ENCODE measurements at regions not wholly inside any gene's neighbourhood (a gene's known extent, or its start where the extent isn't known, plus 50 kb on each side); places are given as distances from the start of the nearest gene placed in this dataset.

DNA sequence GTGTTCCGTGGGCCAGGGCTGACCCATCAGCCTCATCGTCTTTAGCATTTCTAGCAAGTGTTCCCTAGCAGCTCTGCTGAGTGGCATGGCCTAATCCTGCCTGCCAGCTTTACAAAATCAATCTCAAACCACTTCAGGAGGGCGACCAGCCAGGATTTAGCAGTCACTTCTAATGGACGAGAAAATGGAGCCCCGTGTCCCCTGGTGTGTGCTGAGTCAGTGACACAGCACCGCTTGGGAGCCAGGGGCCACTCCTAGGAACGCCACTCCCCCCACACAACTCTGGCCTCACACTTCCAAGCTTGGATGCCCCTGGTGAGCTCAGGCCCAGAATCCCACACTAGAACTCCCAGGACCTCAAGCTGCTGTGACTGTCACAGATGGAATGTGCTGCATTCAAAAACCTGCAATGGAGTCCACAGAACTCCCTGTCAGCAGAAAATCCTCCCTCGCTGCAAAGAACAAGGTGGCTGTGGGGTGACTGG lies 311.2 kb upstream of the GATB start:
- TF ChIP-seq CTCF (IDR thresholded peaks at IDR 0.05; ENCODE audit: low read depth, low read length, poor library complexity, severe bottlenecking) (no peak), EZH2phosphoT487 (IDR thresholded peaks at IDR 0.05; ENCODE audit: borderline replicate concordance, low read length) (no peak)

Data from DOHH2 (cell line).